DMS53 treated with DMSO at 0.1 percent for 48 hours (cell line): ENCODE measurements at regions not wholly inside any gene's neighbourhood (a gene's known extent, or its start where the extent isn't known, plus 50 kb on each side); places are given as distances from the start of the nearest gene placed in this dataset.
A peak's percentile ranks its signal among the peaks of the same experiment; 100 is the strongest.

Experiments used
- DNase-seq: peaks from one replicate; lab custom pipeline; 2025; ENCODE audit not compliant: unreplicated experiment; lab: John Stamatoyannopoulos, UW

- no peak for DNase-seq
Observed at GRCh38 chr12:92556637-92557421, 146.0 kb upstream of the PLEKHG7 start.

- DNase-seq: no peak
Observed at GRCh38 chr12:92556141-92556540, 146.6 kb upstream of the PLEKHG7 start.

GRCh38 chr12:92554158-92555073, 148.4 kb upstream of the PLEKHG7 start:
- no peak for DNase-seq

GRCh38 chr12:92553389-92553788, 149.4 kb upstream of the PLEKHG7 start:
- no peak for DNase-seq

- DNase-seq: no peak
Observed at GRCh38 chr12:92552412-92553108, 150.2 kb upstream of the PLEKHG7 start.

- peak; percentile 17 for DNase-seq
Observed at GRCh38 chr12:92551853-92552397, 150.9 kb upstream of the PLEKHG7 start.

- DNase-seq: no peak
Observed at GRCh38 chr12:92551210-92551609, 151.6 kb upstream of the PLEKHG7 start.

- DNase-seq: no peak
Observed at GRCh38 chr12:92550661-92551060, 152.1 kb upstream of the PLEKHG7 start.

GRCh38 chr12:92550254-92550653, 152.5 kb upstream of the PLEKHG7 start:
- no peak for DNase-seq

GRCh38 chr12:92549516-92549915, 153.3 kb upstream of the PLEKHG7 start:
- DNase-seq: no peak

- DNase-seq: no peak
Observed at GRCh38 chr12:92547906-92548305, 154.9 kb upstream of the PLEKHG7 start.

GRCh38 chr12:92547420-92547819, 155.4 kb upstream of the PLEKHG7 start:
- no peak for DNase-seq

- DNase-seq: no peak
Observed at GRCh38 chr12:92546635-92547348, 156.0 kb upstream of the PLEKHG7 start.

GRCh38 chr12:92546259-92546634, 156.5 kb upstream of the PLEKHG7 start:
- DNase-seq: no peak

- DNase-seq: no peak
Observed at GRCh38 chr12:92544322-92544721, 158.5 kb upstream of the PLEKHG7 start.

GRCh38 chr12:92543840-92544239, 158.9 kb upstream of the PLEKHG7 start:
- no peak for DNase-seq

GRCh38 chr12:92543359-92543758, 159.4 kb upstream of the PLEKHG7 start:
- DNase-seq: peak; percentile 97

- no peak for DNase-seq
Observed at GRCh38 chr12:92541731-92542130, 161.1 kb upstream of the PLEKHG7 start.

- no peak for DNase-seq
Observed at GRCh38 chr12:92540782-92541423, 161.9 kb upstream of the PLEKHG7 start.
